Heart left ventricle (tissue), 16 donors: ENCODE measurements at regions not wholly inside any gene's neighbourhood (a gene's known extent, or its start where the extent isn't known, plus 50 kb on each side); places are given as distances from the start of the nearest gene placed in this dataset.

Source experiments
- ATAC-seq, 4 donors: fragments of 200-7000 bp; cut with Tn5 transposase; one replicate each; pipeline ENCODE4 v1.9.1; 2020 to 2022; ENCODE audit warnings: moderate library complexity in 4 of 4, mild to moderate bottlenecking in 3 of 4, moderate number of reproducible peaks in 1 of 4
- DNase-seq, 5 donors: peaks; one replicate each; pipeline ENCODE4 v3.0.0-alpha.2; 2020
- H3K27ac ChIP-seq, 12 donors: fragments of 200-600 bp; sonication (generic) in 4 of 12; one replicate each; pipeline versions ENCODE4 v1.5.0 to v1.8.0; 2016 to 2022; ENCODE audit warnings: mild to moderate bottlenecking in 2 of 12
- H3K27me3 ChIP-seq, 9 donors: fragments of 200-600 bp; sonication (generic) in 2 of 9; one replicate each; pipeline versions ENCODE4 v1.5.1 to v1.8.0; 2016 to 2022; ENCODE audit warnings: mild to moderate bottlenecking in 3 of 9
- H3K36me3 ChIP-seq, 9 donors: fragments of 200-600 bp; sonication (generic) in 2 of 9; one replicate each; pipeline versions ENCODE4 v1.5.0 to v1.8.0; 2018 to 2022; ENCODE audit warnings: mild to moderate bottlenecking in 2 of 9
- H3K4me1 ChIP-seq, 12 donors: fragments of 200-600 bp; sonication (generic) in 4 of 12; one replicate each; pipeline versions ENCODE4 v1.5.0 to v1.8.0; 2016 to 2022; ENCODE audit warnings: mild to moderate bottlenecking in 3 of 12
- H3K4me3 ChIP-seq, 12 donors: fragments of 200-600 bp; sonication (generic) in 4 of 12; one replicate each; pipeline versions ENCODE4 v1.5.0 to v1.8.0; 2017 to 2022; ENCODE audit warnings: mild to moderate bottlenecking in 9 of 12, moderate library complexity in 4 of 12
- H3K9me3 ChIP-seq, 12 donors: fragments of 200-600 bp; sonication (generic) in 4 of 12; one replicate each; pipeline versions ENCODE4 v1.5.0 to v1.8.0; 2016 to 2022; ENCODE audit warnings: mild to moderate bottlenecking in 1 of 12
- POLR2A ChIP-seq, 2 donors: fragments of 450-650 bp; IDR thresholded peaks; one replicate each; pipeline ENCODE4 v1.6.1; 2017; ENCODE audit warnings: antibody characterized with exemption in 2 of 2, mild to moderate bottlenecking in 2 of 2, moderate library complexity in 2 of 2
- whole genome bisulfite sequencing, 4 donors: extraction: QIAGEN DNeasy Blood & Tissue Kit in 2 of 4; methylation state at CpG; one replicate each; pipeline versions ENCODE4 v1.1.5 to v1.1.7; 2013 to 2018; 5-methylcytosine and 5-hydroxymethylcytosine counted together
- intact Hi-C, 10 donors: fragments of 100-400 bp; cut with DNase I; formaldehyde crosslinking; loops; one replicate each; pipeline versions ENCODE4 v1.11.1 to v1.14.2; 2022
- TF ChIP-seq, protein P1 (sequence below), 12 donors: fragments of 200-600 bp; sonication (generic) in 4 of 12; IDR thresholded peaks; one replicate each; pipeline versions ENCODE4 v1.5.0 to v1.8.0; 2018 to 2022; ENCODE audit warnings: antibody characterized with exemption in 12 of 12, mild to moderate bottlenecking in 5 of 12
- donor health status: ischemic (EF 13 %, LVEDD 7.1; RV severe dilation, severe dysfunction).
- donor health status: healthy with polysubstance abuse.
- donor health status: DM: no; HTN: yes; CAD: no.
- donor health status: DM: no; HTN: no; CAD: no.
- donor health status: ischemic (EF 25% LVEDD 6.9; RV normal size, moderate dysfunction).
- donor health status: ischemic (EF 25% LVEDD 5.7; RV mildly dilated, moderate dysfunction).
- donor health status: healthy.
- donor health status: DM: yes; HTN: yes; CAD: no.
- donor health status: ischemic (EF 35%, LVEDD 5.7; RV mildly dilated, moderate dysfunction).
- donor health status: nonischemic (EF 11% LVEDD 7.7; RV severe dilation, severe dysfunction).
- donor health status: DM: yes; HTN: yes; CAD: no.
- donor health status: PGD.
- donor health status: ischemic (EF 29% LVEDD 5.4; RV normal size, mild dysfunction).
- donor health status: nonischemic (EF 23%, LVEDD 6.1; RV moderate dilation, normal function).

DNA sequence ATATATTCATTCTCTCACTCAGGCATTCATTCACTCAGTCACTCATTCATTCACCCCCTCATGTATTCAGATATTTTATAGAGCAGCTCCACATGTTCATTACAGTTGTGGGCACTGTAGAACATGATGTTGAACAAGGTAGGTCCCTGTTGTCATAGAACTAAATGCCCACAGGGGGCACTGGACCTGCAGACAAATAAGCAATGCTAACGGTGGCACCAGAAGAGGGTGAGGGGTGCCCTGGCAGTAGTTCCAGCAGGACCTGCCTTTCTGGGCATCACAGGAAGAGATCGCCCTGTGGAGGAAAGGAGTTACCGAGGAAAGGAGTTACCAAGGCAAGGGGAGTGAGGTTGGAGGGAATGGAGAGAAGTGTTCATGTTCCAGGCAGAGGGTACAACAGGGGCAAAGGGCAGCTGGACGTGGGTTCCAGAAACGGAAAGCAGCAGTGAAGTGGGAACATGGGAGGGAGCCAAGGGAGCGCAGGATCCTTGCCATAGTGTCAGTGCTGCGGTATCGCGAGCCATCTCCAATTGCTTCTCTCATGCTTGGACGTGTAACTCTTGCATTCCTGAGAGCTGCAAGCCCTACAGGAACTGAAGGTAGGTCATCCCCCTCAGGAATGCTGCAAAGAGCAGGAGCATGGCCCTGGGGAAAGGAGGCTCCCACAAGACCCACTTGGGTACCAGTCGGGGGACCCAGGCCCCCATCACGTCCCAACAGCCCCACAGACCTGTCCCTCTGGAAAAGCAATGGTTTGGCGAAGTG, 128.2 kb downstream of the EDN3 start:
- no peak for DNase-seq
- intact Hi-C loops = no loop called here
- Histone ChIP-seq H3K9me3 (no peaks in the 10 kb centered on the region), H3K4me1 (no peaks in the 10 kb centered on the region), H3K4me3 (peak overlapping the region in 1 of 12 donors; percentile 27), H3K27me3 (peaks cover 0 to 27% (median 5%) of the 10 kb centered on the region in 9 donors), H3K36me3 (no peaks in the 10 kb centered on the region), H3K27ac (no peak overlapping the region)
- TF ChIP-seq, protein P1, sequence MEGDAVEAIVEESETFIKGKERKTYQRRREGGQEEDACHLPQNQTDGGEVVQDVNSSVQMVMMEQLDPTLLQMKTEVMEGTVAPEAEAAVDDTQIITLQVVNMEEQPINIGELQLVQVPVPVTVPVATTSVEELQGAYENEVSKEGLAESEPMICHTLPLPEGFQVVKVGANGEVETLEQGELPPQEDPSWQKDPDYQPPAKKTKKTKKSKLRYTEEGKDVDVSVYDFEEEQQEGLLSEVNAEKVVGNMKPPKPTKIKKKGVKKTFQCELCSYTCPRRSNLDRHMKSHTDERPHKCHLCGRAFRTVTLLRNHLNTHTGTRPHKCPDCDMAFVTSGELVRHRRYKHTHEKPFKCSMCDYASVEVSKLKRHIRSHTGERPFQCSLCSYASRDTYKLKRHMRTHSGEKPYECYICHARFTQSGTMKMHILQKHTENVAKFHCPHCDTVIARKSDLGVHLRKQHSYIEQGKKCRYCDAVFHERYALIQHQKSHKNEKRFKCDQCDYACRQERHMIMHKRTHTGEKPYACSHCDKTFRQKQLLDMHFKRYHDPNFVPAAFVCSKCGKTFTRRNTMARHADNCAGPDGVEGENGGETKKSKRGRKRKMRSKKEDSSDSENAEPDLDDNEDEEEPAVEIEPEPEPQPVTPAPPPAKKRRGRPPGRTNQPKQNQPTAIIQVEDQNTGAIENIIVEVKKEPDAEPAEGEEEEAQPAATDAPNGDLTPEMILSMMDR (IDR thresholded peaks at IDR 0.05) = peak in 3 of 12 donors; percentile 4 to 16 (median 13)
- TF ChIP-seq POLR2A (IDR thresholded peaks at IDR 0.05) = no peak
- 78 to 83% (median 82%) methylated on average over 13 of the region's 13 CpGs for WGBS, 4 donors
- no peak for ATAC-seq

DNA sequence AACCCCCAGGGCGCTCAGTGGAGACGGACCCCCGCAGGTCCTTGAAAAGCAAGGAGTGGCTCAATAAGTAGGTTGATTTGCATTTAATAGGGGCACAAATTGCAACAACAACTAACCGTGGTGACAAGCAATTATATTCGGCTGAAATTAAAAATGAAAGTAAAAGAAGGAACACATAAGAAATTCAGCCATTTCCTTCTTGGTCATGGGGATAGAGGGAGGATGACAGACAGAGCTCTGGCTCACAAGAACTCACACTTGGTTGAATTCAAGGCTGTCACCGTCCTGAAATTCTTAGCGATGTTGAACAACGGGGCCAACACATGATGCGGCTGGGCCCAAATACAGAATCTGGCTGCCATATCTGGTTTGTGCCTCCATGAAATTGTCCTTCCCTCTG, 129.0 kb downstream of the EDN3 start:
- Histone ChIP-seq H3K9me3 (no peaks in the 10 kb centered on the region), H3K4me1 (no peaks in the 10 kb centered on the region), H3K36me3 (no peaks in the 10 kb centered on the region), H3K27ac (no peak overlapping the region), H3K27me3 (peaks cover 0 to 27% (median 5%) of the 10 kb centered on the region in 9 donors), H3K4me3 (peak overlapping the region in 2 of 12 donors; percentile 24 to 27)
- intact Hi-C loops = no loop called here
- ATAC-seq = no peak
- TF ChIP-seq, protein P1 (IDR thresholded peaks at IDR 0.05) = no peak
- no peak for TF ChIP-seq POLR2A (IDR thresholded peaks at IDR 0.05)
- DNase-seq = no peak
- WGBS, 4 donors = 73 to 82% (median 78%) methylated on average over 9 of the region's 9 CpGs

DNA sequence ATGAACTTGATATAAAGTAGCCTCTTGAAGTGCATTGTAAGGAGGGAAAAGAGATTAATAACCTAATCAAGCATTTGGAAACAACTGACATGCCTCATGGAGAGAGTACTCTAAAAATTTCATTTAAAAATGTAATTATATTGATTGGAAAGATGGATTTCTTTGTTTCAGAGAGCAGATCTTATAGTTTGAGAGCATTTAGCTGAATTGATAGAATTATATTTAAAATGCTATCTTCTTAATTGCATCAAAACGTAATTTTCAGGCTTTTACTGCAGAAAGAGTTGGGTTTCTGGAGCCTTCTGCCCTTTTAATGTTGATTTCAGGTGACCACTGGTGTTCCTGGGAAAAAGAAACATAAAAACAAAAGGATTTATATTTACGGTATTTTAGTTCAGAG, 130.6 kb downstream of the EDN3 start:
- no peak overlapping the region for H3K4me3 ChIP-seq
- no peak for DNase-seq
- ATAC-seq = no peak
- H3K9me3 ChIP-seq = no peaks in the 10 kb centered on the region
- WGBS, 4 donors = 46 to 59% (median 47%) methylated on average over 2 of the region's 2 CpGs
- H3K36me3 ChIP-seq = no peaks in the 10 kb centered on the region
- TF ChIP-seq, protein P1 (IDR thresholded peaks at IDR 0.05) = no peak
- TF ChIP-seq POLR2A (IDR thresholded peaks at IDR 0.05) = no peak
- H3K27ac ChIP-seq = no peak overlapping the region
- H3K27me3 ChIP-seq = peaks cover 0 to 27% (median 5%) of the 10 kb centered on the region in 9 donors
- intact Hi-C loops = no loop called here
- no peaks in the 10 kb centered on the region for H3K4me1 ChIP-seq

DNA sequence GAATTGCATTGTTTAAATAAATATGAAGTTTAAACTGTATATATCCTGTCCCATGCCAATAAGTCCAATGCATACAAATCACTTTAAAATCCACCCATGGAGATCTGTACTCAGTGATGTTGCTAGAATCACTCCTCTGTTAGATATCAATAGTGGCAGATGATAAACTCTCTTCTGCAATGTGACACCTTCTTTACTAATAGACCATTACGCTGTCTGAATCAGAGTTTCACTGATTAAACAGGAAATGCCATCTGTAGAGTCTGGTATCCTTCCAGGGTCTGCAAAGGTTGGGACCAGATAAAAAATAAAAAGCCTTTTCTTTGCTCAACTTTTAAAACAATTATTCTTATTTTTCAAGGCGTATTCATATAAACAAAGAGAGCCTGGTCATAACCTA, 134.5 kb downstream of the EDN3 start:
- no peaks in the 10 kb centered on the region for H3K9me3 ChIP-seq
- no peak for TF ChIP-seq POLR2A (IDR thresholded peaks at IDR 0.05)
- TF ChIP-seq, protein P1 (IDR thresholded peaks at IDR 0.05) = no peak
- H3K36me3 ChIP-seq = no peaks in the 10 kb centered on the region
- H3K4me1 ChIP-seq = no peaks in the 10 kb centered on the region
- peaks cover 0 to 23% (median 9%) of the 10 kb centered on the region in 9 donors for H3K27me3 ChIP-seq
- no peak overlapping the region for H3K4me3 ChIP-seq
- 43 to 62% (median 55%) methylated on average over 2 of the region's 2 CpGs for WGBS, 4 donors
- intact Hi-C loops = no loop called here
- DNase-seq (no peak), ATAC-seq (no peak)
- H3K27ac ChIP-seq = no peak overlapping the region
